Effector memory CD4-positive, alpha-beta T cell (primary cell): ENCODE measurements at regions not wholly inside any gene's neighbourhood (a gene's known extent, or its start where the extent isn't known, plus 50 kb on each side); places are given as distances from the start of the nearest gene placed in this dataset.

Experiments used
- DNase-seq, 3 donors: peaks; one replicate each; pipeline ENCODE4 v3.0.0-alpha.2; 2020
- H3K27ac ChIP-seq: 2 replicates; pipeline ENCODE4 v1.7.0; 2013; ENCODE audit warnings: mild to moderate bottlenecking, low read length, moderate library complexity; ENCODE audit not compliant: insufficient read depth, poor library complexity, severe bottlenecking
- H3K27me3 ChIP-seq: replicated peaks from 2 replicates; pipeline ENCODE4 v1.7.0; 2013; ENCODE audit warnings: mild to moderate bottlenecking, low read length; ENCODE audit not compliant: insufficient read depth, control insufficient read depth, poor library complexity, severe bottlenecking
- H3K36me3 ChIP-seq: 2 replicates; pipeline ENCODE4 v1.7.0; 2013; ENCODE audit warnings: mild to moderate bottlenecking, low read length, moderate library complexity; ENCODE audit not compliant: control insufficient read depth, insufficient read depth
- H3K4me1 ChIP-seq: 2 replicates; pipeline ENCODE4 v1.7.0; 2013; ENCODE audit warnings: low read length, mild to moderate bottlenecking; ENCODE audit not compliant: control insufficient read depth, insufficient read depth, poor library complexity, severe bottlenecking
- H3K4me3 ChIP-seq: 2 replicates; pipeline ENCODE4 v1.7.0; 2013; ENCODE audit warnings: low read length, low read depth, mild to moderate bottlenecking; ENCODE audit not compliant: insufficient read depth, poor library complexity, severe bottlenecking
- H3K9me3 ChIP-seq: 2 replicates; pipeline ENCODE4 v1.7.0; 2013; ENCODE audit warnings: mild to moderate bottlenecking, low read length, moderate library complexity; ENCODE audit not compliant: control insufficient read depth

DNA sequence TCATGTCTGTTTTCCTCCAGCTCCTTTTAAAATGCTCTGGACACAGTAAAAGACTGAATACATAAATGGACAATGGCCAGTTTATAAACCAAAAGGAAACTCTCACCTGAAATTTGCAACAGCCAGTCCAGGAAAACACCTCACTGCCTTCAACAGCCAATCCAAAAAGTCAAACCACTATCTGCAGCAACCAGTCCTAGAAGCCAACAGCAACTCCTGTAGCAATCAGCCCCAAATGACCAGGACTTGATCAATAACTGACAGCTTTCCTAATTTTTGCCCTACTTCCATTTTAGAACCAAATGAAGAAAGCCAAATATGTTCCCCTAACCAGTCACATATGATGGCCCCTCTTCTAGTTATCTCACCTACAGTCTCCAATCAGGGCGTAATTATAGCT is 309.5 kb upstream of the CPXCR1 start:
- Histone ChIP-seq H3K9me3 (no peaks in the 10 kb centered on the region), H3K27ac (no peak overlapping the region), H3K4me3 (no peak overlapping the region), H3K36me3 (no peaks in the 10 kb centered on the region), H3K27me3 (no peaks in the 10 kb centered on the region), H3K4me1 (no peaks in the 10 kb centered on the region)
- no peak for DNase-seq

DNA sequence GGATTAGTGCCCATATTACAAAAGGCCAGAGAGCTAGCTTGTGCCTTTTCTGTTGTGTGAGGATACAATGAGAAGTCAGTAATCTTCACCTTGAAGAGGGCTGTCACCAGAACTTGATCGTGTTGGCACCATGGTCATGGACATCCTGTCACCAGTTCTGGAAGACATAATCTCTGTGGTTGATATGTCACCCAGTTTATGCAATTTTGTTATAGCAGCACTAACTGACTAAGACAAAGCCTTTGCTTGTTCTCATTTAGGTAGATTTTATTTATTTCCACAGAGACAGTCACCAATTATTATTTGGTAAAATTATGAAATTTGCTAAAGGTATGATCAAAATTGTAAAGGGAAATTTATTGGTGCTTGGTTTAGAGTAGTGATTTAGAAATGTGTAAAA is 308.8 kb upstream of the CPXCR1 start:
- Histone ChIP-seq H3K4me3 (no peak overlapping the region), H3K27me3 (no peaks in the 10 kb centered on the region), H3K9me3 (no peaks in the 10 kb centered on the region), H3K27ac (no peak overlapping the region), H3K36me3 (no peaks in the 10 kb centered on the region), H3K4me1 (no peaks in the 10 kb centered on the region)
- no peak for DNase-seq

DNA sequence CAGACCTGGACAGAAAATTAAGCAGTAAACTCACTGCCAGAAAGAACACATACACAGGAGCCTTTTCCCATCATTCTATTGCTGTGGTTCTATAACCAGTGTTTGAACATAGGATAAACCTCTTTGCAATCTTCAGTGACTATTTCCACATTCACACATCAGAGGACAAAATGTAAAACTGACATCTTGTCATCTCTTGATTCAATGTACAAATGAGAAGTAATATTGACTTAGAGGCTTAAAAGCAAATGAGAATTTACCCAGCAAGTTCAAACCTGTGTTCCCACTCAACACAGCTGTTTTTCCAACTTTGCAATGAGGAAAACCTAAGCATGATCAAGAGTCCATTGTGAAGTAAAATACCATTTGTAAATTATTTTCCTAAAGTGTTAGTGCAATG is 307.1 kb upstream of the CPXCR1 start:
- DNase-seq, result no peak
- H3K4me3 ChIP-seq, result no peak overlapping the region
- H3K27me3 ChIP-seq, result no peaks in the 10 kb centered on the region
- no peak overlapping the region for H3K27ac ChIP-seq
- no peaks in the 10 kb centered on the region for H3K9me3 ChIP-seq
- H3K36me3 ChIP-seq, result no peaks in the 10 kb centered on the region
- no peaks in the 10 kb centered on the region for H3K4me1 ChIP-seq
